GM12872 (cell line): ENCODE measurements at regions not wholly inside any gene's neighbourhood (a gene's known extent, or its start where the extent isn't known, plus 50 kb on each side); places are given as distances from the start of the nearest gene placed in this dataset.

ENCODE experiments used
- CTCF ChIP-seq: IDR thresholded peaks from 3 replicates; pipeline ENCODE4 v1.5.1; 2011; ENCODE audit warnings: low read depth, mild to moderate bottlenecking, low read length, moderate library complexity; ENCODE audit not compliant: insufficient read depth

GRCh38 chr22:26732284-26732683, 74.9 kb downstream of the MIAT start:
- TF ChIP-seq CTCF, result no peak

GRCh38 chr22:26734339-26735018, 77.1 kb downstream of the MIAT start:
- no peak for TF ChIP-seq CTCF

DNA sequence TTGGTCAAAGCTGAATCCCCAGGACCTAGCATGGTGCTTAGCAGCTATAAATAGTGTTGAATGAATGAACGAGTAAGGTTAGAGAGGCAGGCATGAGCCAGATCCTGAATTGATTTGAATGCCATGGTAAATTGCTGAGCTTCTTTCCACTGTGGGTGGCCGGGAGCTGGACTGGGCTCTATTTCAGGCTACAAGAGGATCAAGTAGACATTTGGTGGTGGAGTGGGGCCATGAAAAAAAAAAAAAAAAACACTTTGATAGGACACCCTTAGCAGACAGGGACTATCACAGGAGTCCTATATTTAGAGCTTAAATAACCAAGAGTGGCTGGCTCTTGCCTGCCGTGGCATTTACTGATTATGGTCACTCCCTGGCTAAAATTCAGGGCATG, 77.6 kb downstream of the MIAT start:
- no peak for TF ChIP-seq CTCF

GRCh38 chr22:26737262-26737661, 79.9 kb downstream of the MIAT start:
- no peak for TF ChIP-seq CTCF

GRCh38 chr22:26740253-26740652, 82.9 kb downstream of the MIAT start:
- no peak for TF ChIP-seq CTCF

DNA sequence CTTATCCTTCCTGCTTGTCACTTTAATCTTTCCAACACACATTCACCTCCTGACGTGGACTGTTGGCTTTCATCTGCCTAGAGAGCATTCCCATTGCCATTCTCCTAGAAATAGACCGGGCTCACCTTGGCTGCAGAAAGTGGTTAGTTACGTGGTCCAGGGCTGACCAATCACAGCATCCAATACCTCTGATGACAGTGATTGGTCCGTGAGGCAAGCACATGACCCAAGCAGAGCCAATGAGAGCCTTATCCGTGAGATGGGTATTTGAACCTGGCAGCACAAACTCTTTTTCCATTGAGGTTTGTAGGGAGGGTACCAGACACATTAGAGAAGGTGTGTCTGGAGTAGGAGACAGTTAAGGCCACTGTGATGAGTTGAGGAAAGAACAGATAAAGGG, 85.8 kb downstream of the MIAT start:
- no peak for TF ChIP-seq CTCF

GRCh38 chr22:26744892-26745808, 87.8 kb downstream of the MIAT start:
- no peak for TF ChIP-seq CTCF
